ENCODE measurements at regions not wholly inside any gene's neighbourhood (a gene's known extent, or its start where the extent isn't known, plus 50 kb on each side); places are given as distances from the start of the nearest gene placed in this dataset.

DNA sequence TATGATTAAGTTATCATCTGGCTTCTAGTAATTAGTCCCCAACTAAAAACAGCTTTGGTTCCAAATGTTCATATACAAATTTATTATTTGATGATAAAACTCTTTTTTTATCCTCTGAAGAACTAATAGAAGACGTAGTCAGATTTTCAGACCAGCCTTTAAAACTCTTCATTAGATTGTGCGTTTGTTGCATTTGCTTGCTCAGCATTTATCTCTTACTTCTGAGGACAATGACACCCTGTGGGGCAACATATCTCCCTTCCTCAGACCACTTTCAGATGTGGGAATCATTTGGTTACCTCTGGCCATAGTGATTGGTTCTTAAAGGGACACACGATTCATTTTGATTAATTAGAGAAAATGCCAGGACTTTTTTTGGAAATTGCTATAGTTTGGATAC, 481.8 kb downstream of the HAO1 start:
- Histone ChIP-seq H3K27ac (ENCODE audit: low read depth in 1 of 2, low read length in 2 of 2) (no peak overlapping the region), H3K4me3 (ENCODE audit: low read depth in 1 of 3, low read length in 3 of 3) (no peak overlapping the region), H3K9me3 (ENCODE audit: control insufficient read depth in 4 of 4, low read length in 3 of 4) (no peaks in the 10 kb centered on the region), H3K9ac (ENCODE audit: low read depth in 1 of 2, low read length in 2 of 2) (no peak overlapping the region), H3K27me3 (ENCODE audit: control insufficient read depth in 4 of 4, insufficient read depth in 4 of 4, low read length in 3 of 4) (no peaks in the 10 kb centered on the region), H3K36me3 (ENCODE audit: control insufficient read depth in 4 of 4, insufficient read depth in 3 of 4, low read depth in 1 of 4, low read length in 3 of 4) (no peaks in the 10 kb centered on the region), H3K4me1 (ENCODE audit: control insufficient read depth in 4 of 4, insufficient read depth in 4 of 4, low read length in 3 of 4) (peaks cover 0 to 3% (median 0%) of the 10 kb centered on the region in 4 donors)
- DNase-seq (ENCODE audit: low spot score) = no peak
- TF ChIP-seq HNF4A (conservative IDR thresholded peaks at IDR 0.05) (no peak), JUND (IDR thresholded peaks at IDR 0.05) (no peak), TAF1 (conservative IDR thresholded peaks at IDR 0.05) (no peak), NR2F2 (IDR thresholded peaks at IDR 0.05) (no peak), GABPA (IDR thresholded peaks at IDR 0.05 in 1 of 2, conservative IDR thresholded peaks at IDR 0.05 in 1 of 2) (no peak), YY1 (IDR thresholded peaks at IDR 0.05) (no peak), FOXA2 (IDR thresholded peaks at IDR 0.05) (no peak), SP1 (IDR thresholded peaks at IDR 0.05) (no peak), HNF4G (IDR thresholded peaks at IDR 0.05) (no peak), FOXA1 (IDR thresholded peaks at IDR 0.05) (no peak), EGR1 (IDR thresholded peaks at IDR 0.05; ENCODE audit: low read depth in 2 of 2) (no peak), RAD21 (IDR thresholded peaks at IDR 0.05) (no peak), RXRA (IDR thresholded peaks at IDR 0.05) (no peak)
- TF ChIP-seq, protein P1, sequence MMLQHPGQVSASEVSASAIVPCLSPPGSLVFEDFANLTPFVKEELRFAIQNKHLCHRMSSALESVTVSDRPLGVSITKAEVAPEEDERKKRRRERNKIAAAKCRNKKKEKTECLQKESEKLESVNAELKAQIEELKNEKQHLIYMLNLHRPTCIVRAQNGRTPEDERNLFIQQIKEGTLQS (IDR thresholded peaks at IDR 0.05) = no peak
- TF ChIP-seq, protein P2, sequence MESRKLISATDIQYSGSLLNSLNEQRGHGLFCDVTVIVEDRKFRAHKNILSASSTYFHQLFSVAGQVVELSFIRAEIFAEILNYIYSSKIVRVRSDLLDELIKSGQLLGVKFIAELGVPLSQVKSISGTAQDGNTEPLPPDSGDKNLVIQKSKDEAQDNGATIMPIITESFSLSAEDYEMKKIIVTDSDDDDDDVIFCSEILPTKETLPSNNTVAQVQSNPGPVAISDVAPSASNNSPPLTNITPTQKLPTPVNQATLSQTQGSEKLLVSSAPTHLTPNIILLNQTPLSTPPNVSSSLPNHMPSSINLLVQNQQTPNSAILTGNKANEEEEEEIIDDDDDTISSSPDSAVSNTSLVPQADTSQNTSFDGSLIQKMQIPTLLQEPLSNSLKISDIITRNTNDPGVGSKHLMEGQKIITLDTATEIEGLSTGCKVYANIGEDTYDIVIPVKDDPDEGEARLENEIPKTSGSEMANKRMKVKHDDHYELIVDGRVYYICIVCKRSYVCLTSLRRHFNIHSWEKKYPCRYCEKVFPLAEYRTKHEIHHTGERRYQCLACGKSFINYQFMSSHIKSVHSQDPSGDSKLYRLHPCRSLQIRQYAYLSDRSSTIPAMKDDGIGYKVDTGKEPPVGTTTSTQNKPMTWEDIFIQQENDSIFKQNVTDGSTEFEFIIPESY (IDR thresholded peaks at IDR 0.05) = no peak
- TF ChIP-seq, protein P3, sequence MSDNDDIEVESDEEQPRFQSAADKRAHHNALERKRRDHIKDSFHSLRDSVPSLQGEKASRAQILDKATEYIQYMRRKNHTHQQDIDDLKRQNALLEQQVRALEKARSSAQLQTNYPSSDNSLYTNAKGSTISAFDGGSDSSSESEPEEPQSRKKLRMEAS (IDR thresholded peaks at IDR 0.05) = no peak
- TF ChIP-seq, protein P4, sequence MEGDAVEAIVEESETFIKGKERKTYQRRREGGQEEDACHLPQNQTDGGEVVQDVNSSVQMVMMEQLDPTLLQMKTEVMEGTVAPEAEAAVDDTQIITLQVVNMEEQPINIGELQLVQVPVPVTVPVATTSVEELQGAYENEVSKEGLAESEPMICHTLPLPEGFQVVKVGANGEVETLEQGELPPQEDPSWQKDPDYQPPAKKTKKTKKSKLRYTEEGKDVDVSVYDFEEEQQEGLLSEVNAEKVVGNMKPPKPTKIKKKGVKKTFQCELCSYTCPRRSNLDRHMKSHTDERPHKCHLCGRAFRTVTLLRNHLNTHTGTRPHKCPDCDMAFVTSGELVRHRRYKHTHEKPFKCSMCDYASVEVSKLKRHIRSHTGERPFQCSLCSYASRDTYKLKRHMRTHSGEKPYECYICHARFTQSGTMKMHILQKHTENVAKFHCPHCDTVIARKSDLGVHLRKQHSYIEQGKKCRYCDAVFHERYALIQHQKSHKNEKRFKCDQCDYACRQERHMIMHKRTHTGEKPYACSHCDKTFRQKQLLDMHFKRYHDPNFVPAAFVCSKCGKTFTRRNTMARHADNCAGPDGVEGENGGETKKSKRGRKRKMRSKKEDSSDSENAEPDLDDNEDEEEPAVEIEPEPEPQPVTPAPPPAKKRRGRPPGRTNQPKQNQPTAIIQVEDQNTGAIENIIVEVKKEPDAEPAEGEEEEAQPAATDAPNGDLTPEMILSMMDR (IDR thresholded peaks at IDR 0.05; ENCODE audit: low read depth, low read length, missing input control) = no peak
- TF ChIP-seq, protein P5, sequence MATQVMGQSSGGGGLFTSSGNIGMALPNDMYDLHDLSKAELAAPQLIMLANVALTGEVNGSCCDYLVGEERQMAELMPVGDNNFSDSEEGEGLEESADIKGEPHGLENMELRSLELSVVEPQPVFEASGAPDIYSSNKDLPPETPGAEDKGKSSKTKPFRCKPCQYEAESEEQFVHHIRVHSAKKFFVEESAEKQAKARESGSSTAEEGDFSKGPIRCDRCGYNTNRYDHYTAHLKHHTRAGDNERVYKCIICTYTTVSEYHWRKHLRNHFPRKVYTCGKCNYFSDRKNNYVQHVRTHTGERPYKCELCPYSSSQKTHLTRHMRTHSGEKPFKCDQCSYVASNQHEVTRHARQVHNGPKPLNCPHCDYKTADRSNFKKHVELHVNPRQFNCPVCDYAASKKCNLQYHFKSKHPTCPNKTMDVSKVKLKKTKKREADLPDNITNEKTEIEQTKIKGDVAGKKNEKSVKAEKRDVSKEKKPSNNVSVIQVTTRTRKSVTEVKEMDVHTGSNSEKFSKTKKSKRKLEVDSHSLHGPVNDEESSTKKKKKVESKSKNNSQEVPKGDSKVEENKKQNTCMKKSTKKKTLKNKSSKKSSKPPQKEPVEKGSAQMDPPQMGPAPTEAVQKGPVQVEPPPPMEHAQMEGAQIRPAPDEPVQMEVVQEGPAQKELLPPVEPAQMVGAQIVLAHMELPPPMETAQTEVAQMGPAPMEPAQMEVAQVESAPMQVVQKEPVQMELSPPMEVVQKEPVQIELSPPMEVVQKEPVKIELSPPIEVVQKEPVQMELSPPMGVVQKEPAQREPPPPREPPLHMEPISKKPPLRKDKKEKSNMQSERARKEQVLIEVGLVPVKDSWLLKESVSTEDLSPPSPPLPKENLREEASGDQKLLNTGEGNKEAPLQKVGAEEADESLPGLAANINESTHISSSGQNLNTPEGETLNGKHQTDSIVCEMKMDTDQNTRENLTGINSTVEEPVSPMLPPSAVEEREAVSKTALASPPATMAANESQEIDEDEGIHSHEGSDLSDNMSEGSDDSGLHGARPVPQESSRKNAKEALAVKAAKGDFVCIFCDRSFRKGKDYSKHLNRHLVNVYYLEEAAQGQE (IDR thresholded peaks at IDR 0.05) = no peak
- 89% methylated on average over 3 of the region's 3 CpGs for WGBS

Data from liver (tissue), 8 donors.